Prostate gland (tissue), 2 donors: ENCODE measurements at regions not wholly inside any gene's neighbourhood (a gene's known extent, or its start where the extent isn't known, plus 50 kb on each side); places are given as distances from the start of the nearest gene placed in this dataset.

Experiments
- DNase-seq: peaks from one replicate; pipeline ENCODE4 v3.0.0-alpha.2; 2019; ENCODE audit warnings: low spot score
- H3K27ac ChIP-seq, 2 donors: fragments of 200-600 bp; sonication (generic); 2 replicates each; pipeline ENCODE4 v1.5.1; 2017 to 2019
- H3K27me3 ChIP-seq: fragments of 200-600 bp; sonication (generic); replicated peaks from 2 replicates; pipeline ENCODE4 v1.5.1; 2019; ENCODE audit not compliant: insufficient read depth
- H3K36me3 ChIP-seq, 2 donors: fragments of 200-600 bp; sonication (generic); 1 replicate in 1 of 2; 2 replicates in 1 of 2; pipeline versions ENCODE4 v1.5.1 to v1.8.1; 2017 to 2019
- H3K4me1 ChIP-seq: fragments of 200-600 bp; sonication (generic); replicated peaks from 2 replicates; pipeline ENCODE4 v1.5.1; 2019
- H3K4me3 ChIP-seq, 2 donors: fragments of 200-600 bp; sonication (generic); 2 replicates each; pipeline ENCODE4 v1.5.1; 2017 to 2019
- H3K9me3 ChIP-seq: fragments of 200-600 bp; sonication (generic); 2 replicates; pipeline ENCODE4 v1.5.1; 2017
- CTCF ChIP-seq, 4 experiments: fragments of 200-600 bp in 2 of 4; fragments of 450-650 bp in 2 of 4; sonication (generic) in 2 of 4; IDR thresholded peaks; 1 replicate in 3 of 4; 2 replicates in 1 of 4; pipeline ENCODE4 v1.5.1; 2016 to 2019; ENCODE audit warnings: antibody characterized with exemption in 4 of 4, mild to moderate bottlenecking in 2 of 4, moderate library complexity in 2 of 4
- POLR2A ChIP-seq: fragments of 450-650 bp; IDR thresholded peaks from one replicate; pipeline ENCODE4 v1.6.1; 2016; ENCODE audit warnings: antibody characterized with exemption, mild to moderate bottlenecking
- POLR2AphosphoS5 ChIP-seq: sonication (generic); formaldehyde crosslinking; IDR thresholded peaks from one replicate; pipeline ENCODE4 v1.6.1; 2017; ENCODE audit warnings: antibody characterized with exemption
- WGBS: methylation state at CpG from one replicate; pipeline ENCODE4 v1.1.5; 2018; 5-methylcytosine and 5-hydroxymethylcytosine counted together
- intact Hi-C: fragments of 100-400 bp; cut with DNase I; formaldehyde crosslinking; loops from one replicate; pipeline ENCODE4 v1.14.2; 2022

GRCh38 chrX:138866643-138867042, 155.1 kb upstream of the FGF13 start:
- intact Hi-C loops, result no loop called here
- DNase-seq, result no peak
- no peaks in the 10 kb centered on the region for H3K27me3 ChIP-seq
- 97% methylated on average over 3 of the region's 4 CpGs for WGBS
- H3K36me3 ChIP-seq, result no peaks in the 10 kb centered on the region
- TF ChIP-seq CTCF (IDR thresholded peaks at IDR 0.05), result no peak
- no peak for TF ChIP-seq POLR2AphosphoS5
- no peak for TF ChIP-seq POLR2A
- H3K4me1 ChIP-seq, result no peaks in the 10 kb centered on the region
- no peak overlapping the region for H3K27ac ChIP-seq
- H3K9me3 ChIP-seq, result no peaks in the 10 kb centered on the region
- no peak overlapping the region for H3K4me3 ChIP-seq

- TF ChIP-seq POLR2A (no peak), CTCF (IDR thresholded peaks at IDR 0.05) (no peak), POLR2AphosphoS5 (no peak)
- Histone ChIP-seq H3K4me1 (no peaks in the 10 kb centered on the region), H3K27ac (no peak overlapping the region), H3K9me3 (no peaks in the 10 kb centered on the region), H3K36me3 (no peaks in the 10 kb centered on the region), H3K27me3 (no peaks in the 10 kb centered on the region), H3K4me3 (no peak overlapping the region)
- 85% methylated on average over 6 of the region's 6 CpGs for WGBS
- no peak for DNase-seq
- intact Hi-C loops, result no loop called here
Observed at GRCh38 chrX:138865093-138865649, 153.7 kb upstream of the FGF13 start.

- Histone ChIP-seq H3K27ac (no peak overlapping the region), H3K4me3 (no peak overlapping the region), H3K36me3 (no peaks in the 10 kb centered on the region), H3K4me1 (no peaks in the 10 kb centered on the region), H3K27me3 (no peaks in the 10 kb centered on the region), H3K9me3 (no peaks in the 10 kb centered on the region)
- intact Hi-C loops, result loop anchor here (10.0 kb wide), 1 partner anchor 345 kb away; no protein-coding TSS in a partner anchor
- no peak for DNase-seq
- TF ChIP-seq POLR2AphosphoS5 (no peak), CTCF (IDR thresholded peaks at IDR 0.05) (no peak), POLR2A (no peak)
- WGBS, result 82% methylated on average over 2 of the region's 2 CpGs
Observed at GRCh38 chrX:138859421-138859820, 147.9 kb upstream of the FGF13 start.

GRCh38 chrX:138858951-138859350, 147.4 kb upstream of the FGF13 start:
- no peak overlapping the region for H3K4me3 ChIP-seq
- DNase-seq, result no peak
- H3K36me3 ChIP-seq, result no peaks in the 10 kb centered on the region
- H3K9me3 ChIP-seq, result no peaks in the 10 kb centered on the region
- intact Hi-C loops, result loop anchor here (10.0 kb wide), 1 partner anchor 346 kb away; no protein-coding TSS in a partner anchor
- no peaks in the 10 kb centered on the region for H3K27me3 ChIP-seq
- WGBS, result 69% methylated on average over 4 of the region's 4 CpGs
- H3K27ac ChIP-seq, result no peak overlapping the region
- TF ChIP-seq POLR2A (no peak), CTCF (IDR thresholded peaks at IDR 0.05) (no peak), POLR2AphosphoS5 (no peak)
- no peaks in the 10 kb centered on the region for H3K4me1 ChIP-seq

- DNase-seq, result no peak
- Histone ChIP-seq H3K36me3 (no peaks in the 10 kb centered on the region), H3K9me3 (no peaks in the 10 kb centered on the region), H3K27me3 (no peaks in the 10 kb centered on the region), H3K27ac (no peak overlapping the region), H3K4me3 (no peak overlapping the region), H3K4me1 (no peaks in the 10 kb centered on the region)
- TF ChIP-seq POLR2AphosphoS5 (no peak), CTCF (IDR thresholded peaks at IDR 0.05) (no peak), POLR2A (no peak)
- 80% methylated on average over 4 of the region's 4 CpGs for WGBS
- intact Hi-C loops, result loop anchor here (10.0 kb wide), 1 partner anchor 346 kb away; no protein-coding TSS in a partner anchor
Observed at GRCh38 chrX:138858438-138858837, 146.9 kb upstream of the FGF13 start.
